Testis (tissue), 2 donors: ENCODE measurements at regions not wholly inside any gene's neighbourhood (a gene's known extent, or its start where the extent isn't known, plus 50 kb on each side); places are given as distances from the start of the nearest gene placed in this dataset.

Experiments
- POLR2A ChIP-seq: fragments of 450-650 bp; IDR thresholded peaks from one replicate; pipeline ENCODE4 v1.6.1; 2017; ENCODE audit warnings: antibody characterized with exemption, mild to moderate bottlenecking, moderate library complexity
- TF ChIP-seq, protein P1 (sequence below), 3 experiments: fragments of 450-650 bp in 2 of 3; fragments of 200-600 bp in 1 of 3; sonication (generic) in 1 of 3; IDR thresholded peaks; one replicate each; pipeline ENCODE4 v1.5.1; 2016 to 2019; ENCODE audit warnings: antibody characterized with exemption in 3 of 3, mild to moderate bottlenecking in 2 of 3, moderate library complexity in 1 of 3

DNA sequence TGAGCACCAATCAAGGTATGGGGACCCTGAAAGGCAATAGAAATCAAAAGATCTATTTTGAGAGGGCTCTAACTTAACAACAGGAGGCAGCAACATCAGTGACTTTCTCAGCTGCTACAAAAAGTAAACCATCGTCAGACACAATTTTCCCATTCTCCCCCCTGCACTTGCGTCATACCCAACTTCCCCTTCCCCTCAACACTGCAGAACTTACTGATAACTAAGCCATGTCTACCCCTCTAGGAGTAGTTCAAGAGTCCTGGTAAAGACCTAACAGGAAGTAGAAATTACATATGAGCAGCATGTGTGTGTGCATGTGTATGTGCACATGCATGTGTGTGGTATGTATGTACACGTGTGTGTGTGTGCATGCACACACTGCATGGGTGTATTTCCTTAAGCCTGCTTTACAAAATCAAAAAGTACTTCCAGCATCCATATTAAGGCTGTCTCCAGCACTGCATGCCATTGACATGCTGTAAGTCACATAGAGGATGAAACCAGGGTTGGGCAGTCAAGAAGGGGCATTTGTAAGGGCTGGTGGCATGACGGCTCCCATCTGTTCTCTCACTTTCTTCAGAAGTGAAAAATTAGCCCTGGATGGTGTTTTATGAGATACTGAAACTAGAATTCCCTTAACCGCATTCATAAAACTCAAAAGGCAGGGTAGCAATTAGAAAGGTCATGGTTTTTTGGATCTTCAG, 460.1 kb upstream of the RUNX1 start:
- TF ChIP-seq, protein P1, sequence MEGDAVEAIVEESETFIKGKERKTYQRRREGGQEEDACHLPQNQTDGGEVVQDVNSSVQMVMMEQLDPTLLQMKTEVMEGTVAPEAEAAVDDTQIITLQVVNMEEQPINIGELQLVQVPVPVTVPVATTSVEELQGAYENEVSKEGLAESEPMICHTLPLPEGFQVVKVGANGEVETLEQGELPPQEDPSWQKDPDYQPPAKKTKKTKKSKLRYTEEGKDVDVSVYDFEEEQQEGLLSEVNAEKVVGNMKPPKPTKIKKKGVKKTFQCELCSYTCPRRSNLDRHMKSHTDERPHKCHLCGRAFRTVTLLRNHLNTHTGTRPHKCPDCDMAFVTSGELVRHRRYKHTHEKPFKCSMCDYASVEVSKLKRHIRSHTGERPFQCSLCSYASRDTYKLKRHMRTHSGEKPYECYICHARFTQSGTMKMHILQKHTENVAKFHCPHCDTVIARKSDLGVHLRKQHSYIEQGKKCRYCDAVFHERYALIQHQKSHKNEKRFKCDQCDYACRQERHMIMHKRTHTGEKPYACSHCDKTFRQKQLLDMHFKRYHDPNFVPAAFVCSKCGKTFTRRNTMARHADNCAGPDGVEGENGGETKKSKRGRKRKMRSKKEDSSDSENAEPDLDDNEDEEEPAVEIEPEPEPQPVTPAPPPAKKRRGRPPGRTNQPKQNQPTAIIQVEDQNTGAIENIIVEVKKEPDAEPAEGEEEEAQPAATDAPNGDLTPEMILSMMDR (IDR thresholded peaks at IDR 0.05), result no peak
- TF ChIP-seq POLR2A, result no peak
